ENCODE measurements at regions not wholly inside any gene's neighbourhood (a gene's known extent, or its start where the extent isn't known, plus 50 kb on each side); places are given as distances from the start of the nearest gene placed in this dataset.

DNA sequence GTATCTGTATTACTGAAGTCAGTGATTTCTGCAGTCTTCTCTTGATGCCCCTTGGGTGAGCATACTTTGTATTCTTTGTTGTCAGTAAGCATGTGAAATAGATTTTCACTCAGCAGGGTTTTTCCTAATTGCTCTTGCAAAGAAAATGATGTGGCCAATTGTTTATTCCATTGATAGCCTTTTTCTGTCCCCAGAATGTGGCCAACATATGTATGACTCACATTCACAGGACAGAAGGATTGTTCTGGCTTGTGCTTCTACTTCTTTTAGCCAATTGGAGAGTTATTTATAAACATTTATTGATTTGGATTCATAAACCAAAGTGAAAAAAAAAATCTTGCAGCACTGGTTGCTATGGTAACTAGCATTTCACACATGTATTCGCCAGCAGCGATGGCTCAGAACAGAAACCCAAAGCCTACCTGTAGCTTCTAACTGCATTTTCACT is 54.4 kb upstream of the RBM24 start:
- TF ChIP-seq, protein P1, sequence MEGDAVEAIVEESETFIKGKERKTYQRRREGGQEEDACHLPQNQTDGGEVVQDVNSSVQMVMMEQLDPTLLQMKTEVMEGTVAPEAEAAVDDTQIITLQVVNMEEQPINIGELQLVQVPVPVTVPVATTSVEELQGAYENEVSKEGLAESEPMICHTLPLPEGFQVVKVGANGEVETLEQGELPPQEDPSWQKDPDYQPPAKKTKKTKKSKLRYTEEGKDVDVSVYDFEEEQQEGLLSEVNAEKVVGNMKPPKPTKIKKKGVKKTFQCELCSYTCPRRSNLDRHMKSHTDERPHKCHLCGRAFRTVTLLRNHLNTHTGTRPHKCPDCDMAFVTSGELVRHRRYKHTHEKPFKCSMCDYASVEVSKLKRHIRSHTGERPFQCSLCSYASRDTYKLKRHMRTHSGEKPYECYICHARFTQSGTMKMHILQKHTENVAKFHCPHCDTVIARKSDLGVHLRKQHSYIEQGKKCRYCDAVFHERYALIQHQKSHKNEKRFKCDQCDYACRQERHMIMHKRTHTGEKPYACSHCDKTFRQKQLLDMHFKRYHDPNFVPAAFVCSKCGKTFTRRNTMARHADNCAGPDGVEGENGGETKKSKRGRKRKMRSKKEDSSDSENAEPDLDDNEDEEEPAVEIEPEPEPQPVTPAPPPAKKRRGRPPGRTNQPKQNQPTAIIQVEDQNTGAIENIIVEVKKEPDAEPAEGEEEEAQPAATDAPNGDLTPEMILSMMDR (conservative IDR thresholded peaks at IDR 0.05; ENCODE audit: low read depth, low read length) = no peak
- DNase-seq (ENCODE audit: low read depth) = peak; percentile 10
- H3K4me3 ChIP-seq (ENCODE audit: low read depth, low read length) = no peak overlapping the region

DNA sequence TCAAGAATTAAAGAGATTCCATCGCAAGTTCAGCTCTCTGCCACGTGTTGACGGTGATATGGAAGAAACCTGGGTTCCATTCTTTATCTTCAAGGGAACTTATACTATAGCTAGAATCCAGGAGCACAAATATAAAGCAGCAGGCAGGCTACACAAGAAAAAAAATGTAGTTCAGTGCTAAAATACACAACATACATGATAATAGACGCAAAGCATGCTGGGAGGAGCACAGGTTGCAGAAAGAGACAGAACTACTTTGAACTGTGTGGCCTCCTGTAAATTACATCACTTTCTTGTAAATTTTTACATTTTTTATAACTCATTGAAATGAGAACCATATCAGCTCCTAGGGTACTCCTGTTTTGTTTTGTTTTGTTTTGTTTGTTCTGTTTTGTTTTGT is 53.8 kb upstream of the RBM24 start:
- no peak overlapping the region for H3K4me3 ChIP-seq (ENCODE audit: low read depth, low read length)
- no peak for DNase-seq (ENCODE audit: low read depth)
- TF ChIP-seq, protein P1 (conservative IDR thresholded peaks at IDR 0.05; ENCODE audit: low read depth, low read length) = no peak
